Mucosa of stomach (tissue), 1 donor: ENCODE measurements at regions not wholly inside any gene's neighbourhood (a gene's known extent, or its start where the extent isn't known, plus 50 kb on each side); places are given as distances from the start of the nearest gene placed in this dataset.

Experiments
- H3K27me3 ChIP-seq: one replicate; pipeline ENCODE4 v1.7.0; 2013; ENCODE audit warnings: mild to moderate bottlenecking, low read length; ENCODE audit not compliant: control insufficient read depth, insufficient read depth
- H3K36me3 ChIP-seq: one replicate; pipeline ENCODE4 v1.7.0; 2013; ENCODE audit warnings: low read length; ENCODE audit not compliant: control insufficient read depth, insufficient read depth
- H3K4me1 ChIP-seq: one replicate; pipeline ENCODE4 v1.7.0; 2013; ENCODE audit warnings: mild to moderate bottlenecking, low read length; ENCODE audit not compliant: control insufficient read depth, insufficient read depth
- H3K4me3 ChIP-seq: one replicate; pipeline ENCODE4 v1.7.0; 2013; ENCODE audit warnings: low read length
- H3K9ac ChIP-seq: one replicate; pipeline ENCODE4 v1.7.0; 2013; ENCODE audit warnings: mild to moderate bottlenecking, low read length, moderate library complexity
- H3K9me3 ChIP-seq: one replicate; pipeline ENCODE4 v1.7.0; 2013; ENCODE audit warnings: mild to moderate bottlenecking, low read length, moderate library complexity; ENCODE audit not compliant: control insufficient read depth
- donor health status: Pancreatic carcinoma.

- no peak overlapping the region for H3K9ac ChIP-seq
- no peaks in the 10 kb centered on the region for H3K36me3 ChIP-seq
- no peak overlapping the region for H3K4me3 ChIP-seq
- no peaks in the 10 kb centered on the region for H3K9me3 ChIP-seq
- no peaks in the 10 kb centered on the region for H3K4me1 ChIP-seq
- no peaks in the 10 kb centered on the region for H3K27me3 ChIP-seq
These were observed 426.1 kb downstream of the MID1IP1 start for GRCh38 chrX:39227371-39227770.

- Histone ChIP-seq H3K9me3 (no peaks in the 10 kb centered on the region), H3K36me3 (no peaks in the 10 kb centered on the region), H3K27me3 (no peaks in the 10 kb centered on the region), H3K4me3 (no peak overlapping the region), H3K9ac (no peak overlapping the region), H3K4me1 (no peaks in the 10 kb centered on the region)
These were observed 436.7 kb downstream of the MID1IP1 start for GRCh38 chrX:39238006-39238405.

- Histone ChIP-seq H3K27me3 (no peaks in the 10 kb centered on the region), H3K9me3 (no peaks in the 10 kb centered on the region), H3K4me1 (no peaks in the 10 kb centered on the region), H3K9ac (no peak overlapping the region), H3K4me3 (no peak overlapping the region), H3K36me3 (no peaks in the 10 kb centered on the region)
These were observed 440.9 kb downstream of the MID1IP1 start for GRCh38 chrX:39242187-39242586.

GRCh38 chrX:39244147-39244546, 442.9 kb downstream of the MID1IP1 start:
- H3K4me3 ChIP-seq: no peak overlapping the region
- H3K9me3 ChIP-seq: no peaks in the 10 kb centered on the region
- no peaks in the 10 kb centered on the region for H3K36me3 ChIP-seq
- no peaks in the 10 kb centered on the region for H3K4me1 ChIP-seq
- no peaks in the 10 kb centered on the region for H3K27me3 ChIP-seq
- H3K9ac ChIP-seq: no peak overlapping the region

- no peaks in the 10 kb centered on the region for H3K36me3 ChIP-seq
- no peaks in the 10 kb centered on the region for H3K9me3 ChIP-seq
- no peak overlapping the region for H3K9ac ChIP-seq
- no peaks in the 10 kb centered on the region for H3K4me1 ChIP-seq
- H3K4me3 ChIP-seq: no peak overlapping the region
- H3K27me3 ChIP-seq: no peaks in the 10 kb centered on the region
These were observed 443.8 kb downstream of the MID1IP1 start for GRCh38 chrX:39245024-39245423.

- H3K36me3 ChIP-seq: no peaks in the 10 kb centered on the region
- no peaks in the 10 kb centered on the region for H3K27me3 ChIP-seq
- no peak overlapping the region for H3K4me3 ChIP-seq
- no peaks in the 10 kb centered on the region for H3K4me1 ChIP-seq
- H3K9ac ChIP-seq: no peak overlapping the region
- H3K9me3 ChIP-seq: no peaks in the 10 kb centered on the region
These were observed 446.3 kb downstream of the MID1IP1 start for GRCh38 chrX:39247536-39247935.

- H3K9me3 ChIP-seq: no peaks in the 10 kb centered on the region
- no peak overlapping the region for H3K4me3 ChIP-seq
- no peaks in the 10 kb centered on the region for H3K27me3 ChIP-seq
These were observed 447.1 kb downstream of the MID1IP1 start for GRCh38 chrX:39248330-39248729.

GRCh38 chrX:39249999-39250398, 448.7 kb downstream of the MID1IP1 start:
- Histone ChIP-seq H3K36me3 (no peaks in the 10 kb centered on the region), H3K4me3 (no peak overlapping the region), H3K27me3 (no peaks in the 10 kb centered on the region), H3K4me1 (no peaks in the 10 kb centered on the region), H3K9ac (no peak overlapping the region), H3K9me3 (no peaks in the 10 kb centered on the region)

More at GRCh38 chrX:39248330-39248729, 447.1 kb downstream of the MID1IP1 start:
- no peaks in the 10 kb centered on the region for H3K36me3 ChIP-seq
- no peak overlapping the region for H3K9ac ChIP-seq
- no peaks in the 10 kb centered on the region for H3K4me1 ChIP-seq

- Histone ChIP-seq H3K9ac (no peak overlapping the region), H3K36me3 (no peaks in the 10 kb centered on the region), H3K4me1 (no peaks in the 10 kb centered on the region), H3K27me3 (no peaks in the 10 kb centered on the region), H3K4me3 (no peak overlapping the region), H3K9me3 (no peaks in the 10 kb centered on the region)
These were observed 450.7 kb downstream of the MID1IP1 start for GRCh38 chrX:39251995-39252394.

GRCh38 chrX:39253551-39253950, 452.3 kb downstream of the MID1IP1 start:
- Histone ChIP-seq H3K9ac (no peak overlapping the region), H3K4me3 (no peak overlapping the region), H3K27me3 (no peaks in the 10 kb centered on the region), H3K36me3 (no peaks in the 10 kb centered on the region), H3K9me3 (no peaks in the 10 kb centered on the region), H3K4me1 (no peaks in the 10 kb centered on the region)

- Histone ChIP-seq H3K9me3 (no peaks in the 10 kb centered on the region), H3K27me3 (no peaks in the 10 kb centered on the region), H3K4me1 (no peaks in the 10 kb centered on the region), H3K4me3 (no peak overlapping the region), H3K36me3 (no peaks in the 10 kb centered on the region), H3K9ac (no peak overlapping the region)
These were observed 457.1 kb downstream of the MID1IP1 start for GRCh38 chrX:39258331-39258730.

- Histone ChIP-seq H3K27me3 (no peaks in the 10 kb centered on the region), H3K4me1 (no peaks in the 10 kb centered on the region), H3K4me3 (no peak overlapping the region), H3K9me3 (no peaks in the 10 kb centered on the region), H3K36me3 (no peaks in the 10 kb centered on the region), H3K9ac (no peak overlapping the region)
These were observed 459.7 kb downstream of the MID1IP1 start for GRCh38 chrX:39260965-39261364.

GRCh38 chrX:39261446-39262147, 460.3 kb downstream of the MID1IP1 start:
- Histone ChIP-seq H3K36me3 (no peaks in the 10 kb centered on the region), H3K9ac (no peak overlapping the region), H3K9me3 (no peaks in the 10 kb centered on the region), H3K4me3 (no peak overlapping the region), H3K4me1 (no peaks in the 10 kb centered on the region), H3K27me3 (no peaks in the 10 kb centered on the region)
